NT2/D1 (cell line): ENCODE measurements at regions not wholly inside any gene's neighbourhood (a gene's known extent, or its start where the extent isn't known, plus 50 kb on each side); places are given as distances from the start of the nearest gene placed in this dataset.

Experiments
- YY1 ChIP-seq: IDR thresholded peaks from 2 replicates; pipeline ENCODE4 v1.6.1; 2011; ENCODE audit not compliant: insufficient read length, insufficient read depth
- ZNF274 ChIP-seq: IDR thresholded peaks from 2 replicates; pipeline ENCODE4 v1.6.1; 2011; ENCODE audit warnings: mild to moderate bottlenecking, low read depth, low read length

DNA sequence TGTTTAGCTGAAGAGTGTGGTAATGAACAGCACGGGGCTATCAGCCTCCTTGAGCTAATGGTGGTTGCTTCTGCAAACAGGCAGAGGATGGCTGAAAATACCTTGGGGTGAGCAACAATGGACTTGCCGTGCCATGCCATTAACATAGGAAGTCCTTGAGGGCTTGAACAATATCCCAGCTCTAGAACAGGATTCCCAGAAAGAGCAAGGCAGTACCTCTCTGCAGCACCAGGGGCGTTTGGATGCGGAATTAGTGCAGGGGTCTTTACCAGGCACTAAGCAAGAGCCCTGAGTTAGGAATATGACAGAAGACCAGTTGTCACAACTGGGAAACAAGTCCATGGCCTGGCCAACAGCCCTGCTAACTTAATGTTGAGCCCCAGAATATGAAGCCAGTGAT is 143.2 kb upstream of the COBL start:
- no peak for TF ChIP-seq ZNF274
- TF ChIP-seq YY1 = no peak
